CD4-positive, alpha-beta T cell treated with Interleukin-15 for 1 hour (primary cell): ENCODE measurements at regions not wholly inside any gene's neighbourhood (a gene's known extent, or its start where the extent isn't known, plus 50 kb on each side); places are given as distances from the start of the nearest gene placed in this dataset.

Experiments used
- DNase-seq: peaks from one replicate; pipeline ENCODE4 v3.0.0-alpha.2; 2020

GRCh38 chr22:48979482-48979881 is 848.2 kb downstream of the BRD1 start:
- DNase-seq, result no peak

GRCh38 chr22:48976556-48977535 is 850.8 kb downstream of the BRD1 start:
- DNase-seq, result no peak

GRCh38 chr22:48975886-48976285 is 851.8 kb downstream of the BRD1 start:
- DNase-seq, result no peak

- DNase-seq, result no peak
These were observed 852.3 kb downstream of the BRD1 start for GRCh38 chr22:48975316-48975741.

- no peak for DNase-seq
These were observed 853.0 kb downstream of the BRD1 start for GRCh38 chr22:48974443-48975315.

- DNase-seq, result no peak
These were observed 854.0 kb downstream of the BRD1 start for GRCh38 chr22:48973694-48974041.

- DNase-seq, result no peak
These were observed 854.5 kb downstream of the BRD1 start for GRCh38 chr22:48972979-48973693.

GRCh38 chr22:48968201-48968959 is 859.3 kb downstream of the BRD1 start:
- DNase-seq, result peak; percentile 11

- no peak for DNase-seq
These were observed 864.3 kb downstream of the BRD1 start for GRCh38 chr22:48963405-48963804.

- no peak for DNase-seq
These were observed 866.0 kb downstream of the BRD1 start for GRCh38 chr22:48961705-48962104.

GRCh38 chr22:48960980-48961660 is 866.6 kb downstream of the BRD1 start:
- no peak for DNase-seq

- DNase-seq, result peak; percentile 7
These were observed 867.1 kb downstream of the BRD1 start for GRCh38 chr22:48960576-48960975.

- DNase-seq, result peak; percentile 10
These were observed 868.2 kb downstream of the BRD1 start for GRCh38 chr22:48959496-48959895.

- no peak for DNase-seq
These were observed 869.7 kb downstream of the BRD1 start for GRCh38 chr22:48957987-48958321.

GRCh38 chr22:48957311-48957986 is 870.2 kb downstream of the BRD1 start:
- peak; percentile 11 for DNase-seq

GRCh38 chr22:48955351-48956311 is 872.0 kb downstream of the BRD1 start:
- DNase-seq, result peak; percentile 12

GRCh38 chr22:48954781-48955311 is 872.8 kb downstream of the BRD1 start:
- DNase-seq, result no peak

- DNase-seq, result no peak
These were observed 873.8 kb downstream of the BRD1 start for GRCh38 chr22:48953830-48954229.

GRCh38 chr22:48953103-48953720 is 874.5 kb downstream of the BRD1 start:
- DNase-seq, result no peak
